ENCODE measurements at regions not wholly inside any gene's neighbourhood (a gene's known extent, or its start where the extent isn't known, plus 50 kb on each side); places are given as distances from the start of the nearest gene placed in this dataset.
"Not testable (repeated sequence)": the region's sequence is repeated elsewhere in the genome, so short reads cannot be mapped to it uniquely, and the experiment has no call there.

DNA sequence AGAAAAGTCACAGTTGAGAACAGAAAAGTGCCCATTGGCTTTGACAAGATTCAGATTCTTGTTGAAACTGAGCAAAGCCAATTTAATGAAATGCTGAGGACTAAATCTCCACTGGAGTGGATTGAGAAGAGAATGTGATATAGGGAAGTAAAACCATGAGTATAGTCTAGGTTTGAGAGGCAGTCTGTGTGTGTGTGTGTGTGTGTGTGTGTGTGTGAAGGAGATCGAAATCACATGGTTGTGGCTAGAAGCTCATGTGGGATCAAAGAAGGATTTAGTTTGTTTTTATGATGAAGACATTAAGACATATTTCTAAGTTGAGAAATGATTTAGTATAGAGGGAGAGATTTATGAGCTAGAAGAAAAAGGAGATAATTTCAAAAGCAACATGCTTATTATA lies 275.7 kb upstream of the DAB2 start:
- H3K4me3 ChIP-seq (ENCODE audit: low read depth in 1 of 2, low read length in 2 of 2): no peak overlapping the region
- H3K27ac ChIP-seq (ENCODE audit: low read depth, low read length): no peak overlapping the region
- H3K4me1 ChIP-seq (ENCODE audit: insufficient read depth, low read length): no peaks in the 10 kb centered on the region
- no peak overlapping the region for H3K9ac ChIP-seq (ENCODE audit: low read length)
- H3K36me3 ChIP-seq (ENCODE audit: insufficient read depth, low read length): no peaks in the 10 kb centered on the region
- H3K9me3 ChIP-seq (ENCODE audit: low read length): no peaks in the 10 kb centered on the region
- no peaks in the 10 kb centered on the region for H3K27me3 ChIP-seq (ENCODE audit: control insufficient read depth in 1 of 2, insufficient read depth in 2 of 2, low read length in 2 of 2)

DNA sequence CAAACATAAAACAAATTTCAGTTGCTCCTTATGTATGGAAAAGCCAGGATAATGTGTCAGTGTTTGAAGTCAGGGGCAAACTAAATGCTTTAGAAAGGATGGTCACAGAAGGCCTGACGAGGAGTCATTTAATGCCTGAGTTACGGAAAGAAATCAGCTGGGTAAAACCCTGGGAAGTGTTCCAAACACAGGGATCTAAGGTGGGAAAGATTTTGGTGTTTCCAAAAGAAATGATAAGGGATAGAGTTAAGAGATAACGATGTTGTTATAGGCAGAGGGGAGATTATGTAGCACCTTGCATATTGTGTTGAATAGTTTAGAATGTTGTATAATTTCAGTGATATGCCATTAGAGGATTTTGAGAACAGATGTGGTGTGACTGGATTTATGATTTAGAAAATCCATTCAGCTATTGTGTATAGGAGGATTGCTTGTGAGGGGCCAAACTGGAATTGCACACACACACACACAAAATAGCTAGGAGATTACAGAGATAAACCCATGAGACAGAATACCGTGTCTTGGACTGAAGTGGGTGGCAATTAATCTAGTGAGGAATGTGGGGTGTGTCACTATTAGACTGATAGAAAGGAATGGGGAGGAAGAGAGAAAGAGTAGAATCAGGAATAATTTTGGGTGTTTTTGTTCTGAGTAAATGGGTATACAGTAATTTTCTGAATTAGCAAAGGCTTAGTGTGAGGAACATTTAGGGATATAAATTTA lies 274.2 kb upstream of the DAB2 start:
- H3K4me1 ChIP-seq (ENCODE audit: insufficient read depth, low read length): no peaks in the 10 kb centered on the region
- no peaks in the 10 kb centered on the region for H3K9me3 ChIP-seq (ENCODE audit: low read length)
- no peaks in the 10 kb centered on the region for H3K27me3 ChIP-seq (ENCODE audit: control insufficient read depth in 1 of 2, insufficient read depth in 2 of 2, low read length in 2 of 2)
- H3K4me3 ChIP-seq (ENCODE audit: low read depth in 1 of 2, low read length in 2 of 2): no peak overlapping the region
- no peaks in the 10 kb centered on the region for H3K36me3 ChIP-seq (ENCODE audit: insufficient read depth, low read length)
- H3K9ac ChIP-seq (ENCODE audit: low read length): no peak overlapping the region
- no peak overlapping the region for H3K27ac ChIP-seq (ENCODE audit: low read depth, low read length)

DNA sequence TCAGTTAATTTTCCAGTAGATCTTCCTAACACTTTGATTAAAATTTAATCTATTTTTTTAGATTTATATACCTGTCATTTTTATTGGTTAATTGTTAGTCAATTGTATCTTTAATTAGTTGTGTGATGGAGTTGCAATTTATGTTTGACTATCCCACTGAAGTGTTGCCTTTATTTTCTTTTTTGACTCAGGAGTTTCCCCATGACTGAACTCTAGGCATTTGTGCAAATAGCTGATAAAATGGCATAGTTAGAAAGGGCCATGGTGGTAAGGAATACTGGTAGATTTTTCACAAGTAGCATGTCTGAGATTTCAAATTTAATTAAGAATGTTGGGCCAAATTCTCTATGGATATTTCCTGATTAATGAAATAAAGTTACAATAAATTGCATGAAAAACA lies 273.1 kb upstream of the DAB2 start:
- Histone ChIP-seq H3K4me1 (ENCODE audit: insufficient read depth, low read length) (no peaks in the 10 kb centered on the region), H3K27ac (ENCODE audit: low read depth, low read length) (no peak overlapping the region), H3K4me3 (ENCODE audit: low read depth in 1 of 2, low read length in 2 of 2) (no peak overlapping the region)

DNA sequence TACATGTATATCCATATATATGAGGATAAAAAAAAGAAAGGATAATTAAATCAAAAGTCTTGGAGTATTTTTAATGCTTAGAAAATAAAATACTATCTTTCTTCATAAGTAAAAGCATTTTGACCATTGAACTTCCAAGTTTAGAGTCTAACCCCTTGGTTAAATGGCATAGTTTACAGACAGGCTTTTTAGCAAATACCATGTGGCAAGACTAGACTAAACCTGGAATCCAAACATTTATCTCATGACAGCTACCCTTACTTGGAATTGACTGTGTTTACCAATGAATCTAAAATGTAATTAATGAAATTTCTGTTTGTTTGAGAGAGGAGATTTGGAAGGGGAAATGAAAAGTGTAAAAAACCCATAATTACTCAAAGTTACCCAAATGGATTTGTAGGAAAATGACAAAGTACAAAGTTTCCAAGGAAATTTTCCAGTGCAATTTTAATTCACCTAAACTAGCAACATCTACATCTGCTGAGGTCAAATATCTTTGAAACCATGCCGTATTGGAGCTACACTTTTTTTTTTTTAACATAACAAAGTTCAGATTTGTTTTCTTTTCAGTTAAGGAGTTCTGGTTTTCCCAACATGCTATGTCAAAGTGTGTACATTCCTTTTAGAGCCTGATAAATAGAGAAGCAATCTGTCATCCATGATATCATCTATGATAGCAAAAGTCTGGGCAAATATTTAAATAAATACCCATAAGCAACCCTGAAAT lies 272.1 kb upstream of the DAB2 start:
- Histone ChIP-seq H3K4me1 (ENCODE audit: insufficient read depth, low read length) (no peaks in the 10 kb centered on the region), H3K9me3 (ENCODE audit: low read length) (no peaks in the 10 kb centered on the region), H3K36me3 (ENCODE audit: insufficient read depth, low read length) (no peaks in the 10 kb centered on the region), H3K9ac (ENCODE audit: low read length) (no peak overlapping the region), H3K27me3 (ENCODE audit: control insufficient read depth in 1 of 2, insufficient read depth in 2 of 2, low read length in 2 of 2) (no peaks in the 10 kb centered on the region), H3K4me3 (ENCODE audit: low read depth in 1 of 2, low read length in 2 of 2) (no peak overlapping the region), H3K27ac (ENCODE audit: low read depth, low read length) (no peak overlapping the region)

More for the DNA sequence above, 273.1 kb upstream of the DAB2 start:
- Histone ChIP-seq H3K9ac (ENCODE audit: low read length) (no peak overlapping the region), H3K36me3 (ENCODE audit: insufficient read depth, low read length) (no peaks in the 10 kb centered on the region), H3K27me3 (ENCODE audit: control insufficient read depth in 1 of 2, insufficient read depth in 2 of 2, low read length in 2 of 2) (no peaks in the 10 kb centered on the region), H3K9me3 (ENCODE audit: low read length) (no peaks in the 10 kb centered on the region)

DNA sequence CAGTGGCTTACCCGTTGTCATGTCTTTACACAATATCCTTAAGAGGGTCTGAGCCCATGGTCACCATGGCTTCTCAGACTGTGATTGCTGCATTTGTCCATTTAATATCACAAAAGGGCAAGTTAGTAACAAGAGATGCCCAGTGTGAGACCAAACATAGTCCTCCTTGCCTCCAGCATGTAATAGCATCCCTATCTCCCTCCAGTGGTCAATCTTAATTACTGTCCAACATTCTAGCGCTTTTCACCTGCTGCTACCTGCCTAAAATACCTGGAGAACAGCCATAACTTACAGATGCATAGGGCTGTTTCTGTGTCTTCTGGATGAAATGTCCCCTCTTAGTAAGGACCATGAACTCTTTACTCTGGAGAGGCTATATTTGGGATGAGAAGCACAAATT lies 267.2 kb upstream of the DAB2 start:
- H3K27me3 ChIP-seq (ENCODE audit: control insufficient read depth in 1 of 2, insufficient read depth in 2 of 2, low read length in 2 of 2): no peaks in the 10 kb centered on the region
- H3K36me3 ChIP-seq (ENCODE audit: insufficient read depth, low read length): no peaks in the 10 kb centered on the region
- H3K9ac ChIP-seq (ENCODE audit: low read length): no peak overlapping the region
- no peak overlapping the region for H3K4me3 ChIP-seq (ENCODE audit: low read depth in 1 of 2, low read length in 2 of 2)
- H3K4me1 ChIP-seq (ENCODE audit: insufficient read depth, low read length): no peaks in the 10 kb centered on the region
- no peaks in the 10 kb centered on the region for H3K9me3 ChIP-seq (ENCODE audit: low read length)
- no peak overlapping the region for H3K27ac ChIP-seq (ENCODE audit: low read depth, low read length)

DNA sequence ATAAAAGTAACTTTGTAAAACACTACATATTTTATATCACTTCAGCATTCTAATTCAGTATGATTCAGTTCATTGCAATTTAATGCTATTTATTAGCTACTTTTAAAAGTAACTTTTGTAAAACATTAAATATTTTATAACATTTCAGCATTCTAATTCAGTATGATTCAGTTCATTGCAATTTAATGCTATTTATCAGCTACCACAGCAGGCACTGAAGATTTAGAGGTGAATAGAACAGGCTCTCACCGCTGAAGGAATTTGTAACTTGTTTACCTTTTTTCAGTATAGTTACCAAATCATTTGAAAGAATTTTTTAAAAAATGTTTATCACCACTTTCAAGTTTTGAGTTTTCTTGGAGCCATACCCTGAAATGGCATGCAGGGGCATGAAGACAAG lies 266.4 kb upstream of the DAB2 start:
- Histone ChIP-seq H3K9me3 (ENCODE audit: low read length) (no peaks in the 10 kb centered on the region), H3K27ac (ENCODE audit: low read depth, low read length) (no peak overlapping the region), H3K36me3 (ENCODE audit: insufficient read depth, low read length) (no peaks in the 10 kb centered on the region), H3K4me3 (ENCODE audit: low read depth in 1 of 2, low read length in 2 of 2) (no peak overlapping the region), H3K27me3 (ENCODE audit: control insufficient read depth in 1 of 2, insufficient read depth in 2 of 2, low read length in 2 of 2) (no peaks in the 10 kb centered on the region), H3K9ac (ENCODE audit: low read length) (no peak overlapping the region), H3K4me1 (ENCODE audit: insufficient read depth, low read length) (no peaks in the 10 kb centered on the region)

DNA sequence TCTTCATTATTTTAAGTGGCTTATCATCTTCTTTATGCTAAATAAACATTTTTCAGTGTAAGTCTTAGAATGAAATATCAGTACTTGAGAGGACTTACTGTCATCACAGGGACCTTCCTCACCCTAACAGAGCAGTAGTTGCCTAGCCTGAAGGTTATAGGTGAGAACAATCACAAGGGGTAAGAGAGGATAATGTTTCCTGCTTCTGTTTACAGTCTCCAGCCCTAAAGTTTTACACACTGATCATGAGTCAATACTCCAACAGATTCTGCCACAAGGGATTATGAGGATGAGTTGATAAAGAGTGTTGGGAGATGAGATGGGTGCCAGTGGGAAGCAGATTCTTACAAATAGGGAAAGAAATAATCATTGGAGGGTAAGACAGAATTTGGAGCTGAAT lies 265.1 kb upstream of the DAB2 start:
- H3K27me3 ChIP-seq (ENCODE audit: control insufficient read depth in 1 of 2, insufficient read depth in 2 of 2, low read length in 2 of 2): no peaks in the 10 kb centered on the region
- H3K9ac ChIP-seq (ENCODE audit: low read length): no peak overlapping the region
- no peaks in the 10 kb centered on the region for H3K4me1 ChIP-seq (ENCODE audit: insufficient read depth, low read length)
- H3K9me3 ChIP-seq (ENCODE audit: low read length): no peaks in the 10 kb centered on the region
- H3K4me3 ChIP-seq (ENCODE audit: low read depth in 1 of 2, low read length in 2 of 2): no peak overlapping the region
- no peaks in the 10 kb centered on the region for H3K36me3 ChIP-seq (ENCODE audit: insufficient read depth, low read length)
- H3K27ac ChIP-seq (ENCODE audit: low read depth, low read length): no peak overlapping the region

DNA sequence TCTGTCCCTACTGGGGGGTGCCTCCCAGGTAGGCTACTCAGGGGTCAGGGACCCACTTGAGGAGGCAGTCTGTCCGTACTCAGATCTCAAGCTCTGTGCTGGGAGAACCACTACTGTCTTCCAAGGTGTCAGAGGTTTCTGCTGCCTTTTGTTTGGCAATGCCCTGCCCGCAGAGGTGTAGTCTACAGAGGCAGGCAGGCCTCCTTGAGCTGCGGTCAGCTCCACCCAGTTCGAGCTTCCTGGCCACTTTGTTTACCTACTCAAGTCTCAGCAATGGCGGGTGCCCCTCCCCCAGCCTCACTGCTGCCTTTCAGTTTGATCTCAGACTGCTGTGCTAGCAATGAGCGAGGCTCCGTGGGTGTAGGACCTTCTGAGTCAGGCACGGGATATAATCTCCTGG lies 263.1 kb upstream of the DAB2 start:
- not testable (repeated sequence) for H3K27me3 ChIP-seq (ENCODE audit: control insufficient read depth in 1 of 2, insufficient read depth in 2 of 2, low read length in 2 of 2); H3K4me1 ChIP-seq (ENCODE audit: insufficient read depth, low read length); H3K27ac ChIP-seq (ENCODE audit: low read depth, low read length); H3K4me3 ChIP-seq (ENCODE audit: low read depth in 1 of 2, low read length in 2 of 2); H3K9ac ChIP-seq (ENCODE audit: low read length); H3K9me3 ChIP-seq (ENCODE audit: low read length); H3K36me3 ChIP-seq (ENCODE audit: insufficient read depth, low read length)

DNA sequence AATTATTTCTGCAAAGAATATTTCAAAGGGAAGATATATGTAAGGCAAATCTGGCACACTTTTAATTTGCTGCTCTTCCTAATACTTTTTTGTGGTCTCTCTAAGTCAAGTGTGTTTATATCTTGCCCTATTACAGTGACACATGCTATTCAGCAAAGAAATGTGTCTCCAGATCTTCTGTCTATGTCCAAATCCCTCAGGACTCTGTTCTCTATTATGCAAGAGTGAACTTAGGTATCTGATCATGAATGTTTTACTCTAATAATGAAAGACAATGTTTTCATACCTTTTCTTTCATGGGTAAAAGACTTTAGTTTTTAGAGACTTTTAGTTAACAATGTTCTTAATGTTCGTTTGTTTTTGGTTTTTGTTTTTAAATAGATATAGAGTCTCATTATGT lies 255.4 kb upstream of the DAB2 start:
- Histone ChIP-seq H3K9me3 (ENCODE audit: low read length) (no peaks in the 10 kb centered on the region), H3K9ac (ENCODE audit: low read length) (no peak overlapping the region), H3K27ac (ENCODE audit: low read depth, low read length) (no peak overlapping the region), H3K4me3 (ENCODE audit: low read depth in 1 of 2, low read length in 2 of 2) (no peak overlapping the region), H3K27me3 (ENCODE audit: control insufficient read depth in 1 of 2, insufficient read depth in 2 of 2, low read length in 2 of 2) (no peaks in the 10 kb centered on the region), H3K4me1 (ENCODE audit: insufficient read depth, low read length) (no peaks in the 10 kb centered on the region), H3K36me3 (ENCODE audit: insufficient read depth, low read length) (no peaks in the 10 kb centered on the region)

DNA sequence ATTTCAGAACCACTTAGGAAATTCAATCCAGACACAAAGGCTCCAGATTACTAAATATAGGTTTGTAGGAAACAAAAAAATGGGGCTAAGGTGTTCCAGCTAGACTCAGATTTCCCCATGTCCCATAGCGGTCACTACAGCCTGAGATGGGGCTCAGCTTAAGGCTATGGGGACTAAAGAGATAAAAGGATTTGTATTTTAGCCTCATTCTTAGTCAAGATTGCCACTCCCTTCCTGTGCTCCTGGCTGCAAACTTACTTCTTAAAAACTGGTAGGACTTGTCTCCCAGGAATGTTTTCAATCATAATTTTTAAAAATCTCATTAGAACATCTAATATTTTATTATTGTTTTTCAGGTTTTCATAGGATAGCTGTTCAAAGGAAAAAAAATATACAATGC lies 253.8 kb upstream of the DAB2 start:
- Histone ChIP-seq H3K27ac (ENCODE audit: low read depth, low read length) (no peak overlapping the region), H3K9ac (ENCODE audit: low read length) (no peak overlapping the region), H3K36me3 (ENCODE audit: insufficient read depth, low read length) (no peaks in the 10 kb centered on the region), H3K27me3 (ENCODE audit: control insufficient read depth in 1 of 2, insufficient read depth in 2 of 2, low read length in 2 of 2) (no peaks in the 10 kb centered on the region), H3K9me3 (ENCODE audit: low read length) (no peaks in the 10 kb centered on the region), H3K4me1 (ENCODE audit: insufficient read depth, low read length) (no peaks in the 10 kb centered on the region), H3K4me3 (ENCODE audit: low read depth in 1 of 2, low read length in 2 of 2) (no peak overlapping the region)

DNA sequence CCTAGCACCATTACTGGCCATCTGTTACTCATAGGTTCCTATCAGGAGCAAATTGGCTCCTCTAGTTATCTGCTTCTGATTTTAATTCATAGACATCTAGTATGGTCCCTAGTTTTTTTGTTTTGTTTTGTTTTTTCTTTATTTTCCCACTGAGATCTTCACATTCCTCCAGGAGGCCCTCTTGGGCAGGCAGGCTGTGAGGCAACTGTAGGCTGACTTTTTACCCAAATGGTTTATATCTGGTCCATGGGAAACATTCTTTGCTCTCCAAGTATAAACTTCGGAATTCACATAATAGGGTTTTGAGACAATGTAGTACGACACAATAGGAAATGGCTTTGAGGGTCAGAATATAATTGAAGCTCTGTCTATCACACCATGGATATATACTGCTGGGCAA lies 250.9 kb upstream of the DAB2 start:
- Histone ChIP-seq H3K27ac (ENCODE audit: low read depth, low read length) (no peak overlapping the region), H3K4me3 (ENCODE audit: low read depth in 1 of 2, low read length in 2 of 2) (no peak overlapping the region), H3K9me3 (ENCODE audit: low read length) (no peaks in the 10 kb centered on the region), H3K27me3 (ENCODE audit: control insufficient read depth in 1 of 2, insufficient read depth in 2 of 2, low read length in 2 of 2) (no peaks in the 10 kb centered on the region), H3K9ac (ENCODE audit: low read length) (no peak overlapping the region), H3K36me3 (ENCODE audit: insufficient read depth, low read length) (no peaks in the 10 kb centered on the region), H3K4me1 (ENCODE audit: insufficient read depth, low read length) (no peaks in the 10 kb centered on the region)
